Ovary (tissue), 7 donors: ENCODE measurements at regions not wholly inside any gene's neighbourhood (a gene's known extent, or its start where the extent isn't known, plus 50 kb on each side); places are given as distances from the start of the nearest gene placed in this dataset.

ENCODE experiments used
- DNase-seq, 5 donors: peaks; one replicate each; pipeline ENCODE4 v3.0.0-alpha.2; 2019 to 2020
- H3K27ac ChIP-seq, 2 donors: fragments of 200-600 bp; one replicate each; pipeline versions ENCODE4 v1.5.1 to v1.8.0; 2019 to 2022
- H3K27me3 ChIP-seq: fragments of 200-600 bp; one replicate; pipeline ENCODE4 v1.8.0; 2022
- H3K36me3 ChIP-seq: fragments of 200-600 bp; sonication (generic); one replicate; pipeline ENCODE4 v1.5.1; 2019
- H3K4me1 ChIP-seq: one replicate; pipeline ENCODE4 v1.8.1; 2013; ENCODE audit warnings: mild to moderate bottlenecking, moderate library complexity; ENCODE audit not compliant: insufficient read depth
- H3K4me3 ChIP-seq: fragments of 200-600 bp; sonication (generic); one replicate; pipeline ENCODE4 v1.5.1; 2017
- H3K9me3 ChIP-seq, 2 donors: fragments of 200-600 bp in 1 of 2; sonication (generic) in 1 of 2; one replicate each; pipeline versions ENCODE4 v1.5.1 to v1.8.1; 2013 to 2019; ENCODE audit warnings: mild to moderate bottlenecking in 1 of 2, moderate library complexity in 1 of 2
- EP300 ChIP-seq: sonication (generic); formaldehyde crosslinking; IDR thresholded peaks from one replicate; pipeline ENCODE4 v1.6.1; 2017; ENCODE audit warnings: antibody characterized with exemption
- POLR2A ChIP-seq: fragments of 450-650 bp; IDR thresholded peaks from one replicate; pipeline ENCODE4 v1.6.1; 2017; ENCODE audit warnings: antibody characterized with exemption, mild to moderate bottlenecking, moderate library complexity
- WGBS, 3 donors: extraction: QIAGEN DNeasy Blood & Tissue Kit in 1 of 3; methylation state at CpG; one replicate each; pipeline versions ENCODE4 v1.1.5 to v1.1.7; 2013 to 2017; 5-methylcytosine and 5-hydroxymethylcytosine counted together
- intact Hi-C, 4 donors: fragments of 100-400 bp; cut with DNase I; formaldehyde crosslinking; loops; one replicate each; pipeline versions ENCODE4 v1.11.0 to v1.15.1; 2022 to 2023
- TF ChIP-seq, protein P1 (sequence below), 3 donors: fragments of 450-650 bp in 2 of 3; fragments of 200-600 bp in 1 of 3; IDR thresholded peaks; one replicate each; pipeline versions ENCODE4 v1.5.1 to v1.8.0; 2016 to 2022; ENCODE audit warnings: antibody characterized with exemption in 3 of 3, mild to moderate bottlenecking in 1 of 3
- donor health status: DM: no; HTN: no; CAD: no; lungs with moderate emphysema.
- donor health status: DM: no; HTN: no; CAD: no.
- donor health status: Bipolar disorder and iron deficiency.
- donor health status: DM: no; HTN: no; CAD: no.
- donor health status: DM: yes; HTN: yes; CAD: no.

DNA sequence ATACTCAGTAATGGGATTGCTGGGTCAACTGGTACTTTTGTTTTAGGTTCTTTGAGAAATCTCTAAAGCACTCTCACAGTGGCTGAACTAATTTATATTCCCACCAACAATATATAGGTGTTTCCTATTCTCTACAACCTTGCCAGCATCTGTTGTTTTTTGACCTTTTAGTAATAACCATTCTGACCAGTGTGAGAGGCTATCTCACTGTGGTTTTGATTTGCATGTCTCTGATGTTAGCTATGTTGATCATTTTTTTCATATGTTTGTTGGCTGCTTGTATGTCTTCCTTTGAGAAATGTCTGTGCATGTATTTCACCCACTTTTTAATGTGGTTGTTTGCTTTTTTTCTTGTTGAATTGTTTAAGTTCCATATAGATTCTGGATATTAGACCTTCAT is 98.2 kb upstream of the DCBLD2 start:
- DNase-seq, result no peak
- no peaks in the 10 kb centered on the region for H3K36me3 ChIP-seq
- TF ChIP-seq, protein P1, sequence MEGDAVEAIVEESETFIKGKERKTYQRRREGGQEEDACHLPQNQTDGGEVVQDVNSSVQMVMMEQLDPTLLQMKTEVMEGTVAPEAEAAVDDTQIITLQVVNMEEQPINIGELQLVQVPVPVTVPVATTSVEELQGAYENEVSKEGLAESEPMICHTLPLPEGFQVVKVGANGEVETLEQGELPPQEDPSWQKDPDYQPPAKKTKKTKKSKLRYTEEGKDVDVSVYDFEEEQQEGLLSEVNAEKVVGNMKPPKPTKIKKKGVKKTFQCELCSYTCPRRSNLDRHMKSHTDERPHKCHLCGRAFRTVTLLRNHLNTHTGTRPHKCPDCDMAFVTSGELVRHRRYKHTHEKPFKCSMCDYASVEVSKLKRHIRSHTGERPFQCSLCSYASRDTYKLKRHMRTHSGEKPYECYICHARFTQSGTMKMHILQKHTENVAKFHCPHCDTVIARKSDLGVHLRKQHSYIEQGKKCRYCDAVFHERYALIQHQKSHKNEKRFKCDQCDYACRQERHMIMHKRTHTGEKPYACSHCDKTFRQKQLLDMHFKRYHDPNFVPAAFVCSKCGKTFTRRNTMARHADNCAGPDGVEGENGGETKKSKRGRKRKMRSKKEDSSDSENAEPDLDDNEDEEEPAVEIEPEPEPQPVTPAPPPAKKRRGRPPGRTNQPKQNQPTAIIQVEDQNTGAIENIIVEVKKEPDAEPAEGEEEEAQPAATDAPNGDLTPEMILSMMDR (IDR thresholded peaks at IDR 0.05), result no peak
- no peak for TF ChIP-seq POLR2A
- no peak for TF ChIP-seq EP300
- H3K4me1 ChIP-seq, result no peaks in the 10 kb centered on the region
- no peaks in the 10 kb centered on the region for H3K9me3 ChIP-seq
- intact Hi-C loops, result loop anchor here in 1 of 4 donors (10.0 kb wide), 1 partner anchor 395 kb away; no protein-coding TSS in a partner anchor
- H3K4me3 ChIP-seq, result no peak overlapping the region
- H3K27me3 ChIP-seq, result no peaks in the 10 kb centered on the region
- H3K27ac ChIP-seq, result no peak overlapping the region

DNA sequence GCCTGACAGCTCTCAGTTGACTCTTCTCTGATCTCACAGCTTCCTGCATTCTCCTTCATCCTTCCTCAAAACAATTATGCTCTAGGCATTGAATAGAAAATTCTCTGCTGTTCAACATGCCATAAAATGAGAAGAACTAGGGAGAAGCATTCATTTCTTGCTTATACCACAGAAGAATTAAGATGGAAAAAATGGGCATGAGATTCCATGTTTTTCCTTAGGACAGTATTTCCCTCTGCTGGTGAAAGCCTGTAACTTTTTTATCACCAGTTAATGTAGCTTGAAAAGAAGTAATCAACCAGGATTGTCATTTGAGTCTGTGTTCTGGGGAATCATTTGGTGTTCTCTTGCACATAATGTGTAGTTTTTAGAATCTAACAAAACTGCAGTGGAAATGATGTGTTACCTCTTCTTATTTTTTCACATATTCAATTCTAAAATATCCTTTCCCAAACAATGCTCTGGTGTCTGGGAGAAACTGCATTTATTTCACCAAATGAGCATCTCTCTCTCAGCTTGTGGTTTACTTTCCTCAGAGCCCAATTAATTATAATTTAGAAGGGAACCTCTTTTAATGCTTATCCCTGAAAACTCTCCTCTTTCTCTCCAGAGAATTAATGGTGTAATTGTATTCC is 92.8 kb upstream of the DCBLD2 start:
- no peak for TF ChIP-seq POLR2A
- TF ChIP-seq, protein P1 (IDR thresholded peaks at IDR 0.05), result peak; percentile 73 to 77 (median 76)
- Histone ChIP-seq H3K4me3 (no peak overlapping the region), H3K36me3 (no peaks in the 10 kb centered on the region), H3K9me3 (no peaks in the 10 kb centered on the region), H3K27ac (no peak overlapping the region), H3K27me3 (no peaks in the 10 kb centered on the region), H3K4me1 (no peaks in the 10 kb centered on the region)
- DNase-seq, result no peak
- intact Hi-C loops, result loop anchor here (5.0 to 10.0 kb wide), 2 partner anchors 177 to 389 kb away; no protein-coding TSS in a partner anchor

DNA sequence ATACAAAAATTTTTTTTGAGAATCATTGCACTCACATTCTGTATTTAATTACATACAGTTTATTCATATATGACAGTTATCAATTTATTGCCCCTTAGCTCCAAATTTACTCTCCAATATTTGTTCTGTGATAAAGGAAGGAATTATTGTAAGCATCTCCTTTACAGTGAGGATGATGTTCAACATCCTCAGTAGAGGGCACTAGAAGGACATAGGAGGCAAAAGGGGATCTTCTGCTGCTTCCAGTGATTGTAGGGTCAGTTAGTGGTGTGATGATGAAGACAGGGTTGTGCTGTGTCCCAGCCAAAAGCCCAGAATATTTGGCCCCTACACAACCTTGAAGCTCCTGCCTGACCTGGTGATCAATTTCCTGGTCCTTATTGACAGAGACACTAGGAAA is 89.9 kb upstream of the DCBLD2 start:
- no peaks in the 10 kb centered on the region for H3K4me1 ChIP-seq
- no peaks in the 10 kb centered on the region for H3K9me3 ChIP-seq
- no peak for DNase-seq
- no peak overlapping the region for H3K4me3 ChIP-seq
- H3K27me3 ChIP-seq, result no peaks in the 10 kb centered on the region
- H3K36me3 ChIP-seq, result no peaks in the 10 kb centered on the region
- intact Hi-C loops, result loop anchor here (5.0 to 10.0 kb wide), 2 partner anchors 174 to 387 kb away; no protein-coding TSS in a partner anchor
- TF ChIP-seq, protein P1 (IDR thresholded peaks at IDR 0.05), result no peak
- TF ChIP-seq EP300, result no peak
- no peak for TF ChIP-seq POLR2A
- H3K27ac ChIP-seq, result no peak overlapping the region

DNA sequence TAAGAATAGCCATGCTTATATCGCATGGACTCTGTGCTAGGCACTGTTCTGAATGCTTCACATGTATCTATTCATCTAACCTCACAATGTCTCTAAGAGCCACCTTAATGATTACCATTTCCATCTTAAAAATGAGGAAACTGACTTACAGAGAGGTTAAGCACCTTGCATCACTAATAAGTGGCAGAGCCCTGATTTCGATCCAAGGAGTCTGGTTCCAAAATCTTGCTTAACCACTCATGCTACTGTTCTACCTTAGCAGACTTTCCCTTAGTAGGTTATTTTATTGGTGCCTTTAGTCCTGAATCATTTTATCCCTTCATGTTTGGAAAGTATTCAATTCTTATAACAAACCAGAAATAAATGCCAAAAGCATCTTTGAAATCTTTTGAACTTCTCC is 89.2 kb upstream of the DCBLD2 start:
- H3K4me3 ChIP-seq, result no peak overlapping the region
- no peaks in the 10 kb centered on the region for H3K36me3 ChIP-seq
- H3K9me3 ChIP-seq, result no peaks in the 10 kb centered on the region
- intact Hi-C loops, result loop anchor here (5.0 to 10.0 kb wide), 2 partner anchors 173 to 386 kb away; no protein-coding TSS in a partner anchor
- no peaks in the 10 kb centered on the region for H3K27me3 ChIP-seq
- H3K27ac ChIP-seq, result no peak overlapping the region
- no peak for DNase-seq
- TF ChIP-seq POLR2A, result no peak
- TF ChIP-seq EP300, result no peak
- TF ChIP-seq, protein P1 (IDR thresholded peaks at IDR 0.05), result no peak
- 97 to 98% (median 97%) methylated on average over 2 of the region's 2 CpGs for WGBS, 3 donors
- peaks cover 3% of the 10 kb centered on the region for H3K4me1 ChIP-seq
